Stomach (tissue), 8 donors: ENCODE measurements at regions not wholly inside any gene's neighbourhood (a gene's known extent, or its start where the extent isn't known, plus 50 kb on each side); places are given as distances from the start of the nearest gene placed in this dataset.

Source experiments
- DNase-seq, 2 donors: peaks; one replicate each; pipeline versions ENCODE4 v3.0.0 to v3.0.0-alpha.2; 2013 to 2019
- H3K27ac ChIP-seq, 5 donors: fragments of 200-600 bp in 4 of 5; sonication (generic) in 4 of 5; one replicate each; pipeline ENCODE4 v1.5.1; 2013 to 2019; ENCODE audit warnings: mild to moderate bottlenecking in 1 of 5, moderate library complexity in 1 of 5
- H3K27me3 ChIP-seq, 3 donors: fragments of 200-600 bp; sonication (generic); one replicate each; pipeline ENCODE4 v1.5.1; 2017 to 2019; ENCODE audit warnings: mixed run types in 1 of 3
- H3K36me3 ChIP-seq, 4 donors: fragments of 200-600 bp; sonication (generic); 1 replicate in 3 of 4; 2 replicates in 1 of 4; pipeline ENCODE4 v1.5.1; 2016 to 2019
- H3K4me1 ChIP-seq, 4 donors: fragments of 200-600 bp; sonication (generic); one replicate each; pipeline ENCODE4 v1.5.1; 2016 to 2019
- H3K4me3 ChIP-seq, 4 donors: fragments of 200-600 bp; sonication (generic) in 3 of 4; one replicate each; pipeline ENCODE4 v1.5.1; 2016 to 2019; ENCODE audit warnings: mild to moderate bottlenecking in 1 of 4
- H3K9me3 ChIP-seq, 4 donors: fragments of 200-600 bp; sonication (generic); one replicate each; pipeline ENCODE4 v1.5.1; 2016 to 2019
- EP300 ChIP-seq: sonication (generic); formaldehyde crosslinking; IDR thresholded peaks from one replicate; pipeline ENCODE4 v1.6.1; 2017; ENCODE audit warnings: antibody characterized with exemption
- POLR2A ChIP-seq, 4 donors: fragments of 450-650 bp; IDR thresholded peaks; one replicate each; pipeline ENCODE4 v1.6.1; 2016; ENCODE audit warnings: antibody characterized with exemption in 4 of 4, control low read depth in 2 of 4, mild to moderate bottlenecking in 1 of 4, moderate library complexity in 1 of 4
- POLR2AphosphoS5 ChIP-seq, 3 donors: sonication (generic); formaldehyde crosslinking; IDR thresholded peaks; one replicate each; pipeline ENCODE4 v1.6.1; 2016; ENCODE audit warnings: antibody characterized with exemption in 3 of 3
- WGBS, 5 donors: extraction: QIAGEN DNeasy Blood & Tissue Kit in 3 of 5; methylation state at CpG; one replicate each; pipeline versions ENCODE4 v1.1.5 to v1.1.7; 2013 to 2018; 5-methylcytosine and 5-hydroxymethylcytosine counted together
- intact Hi-C: fragments of 100-400 bp; cut with DNase I; formaldehyde crosslinking; loops from one replicate; pipeline ENCODE4 v1.15.1; 2023; ENCODE audit warnings: low total_unique reads
- TF ChIP-seq, protein P1 (sequence below), 7 experiments: fragments of 450-650 bp in 4 of 7; fragments of 200-600 bp in 3 of 7; sonication (generic) in 3 of 7; IDR thresholded peaks; one replicate each; pipeline ENCODE4 v1.5.1; 2016 to 2019; ENCODE audit warnings: antibody characterized with exemption in 7 of 7, control low read depth in 2 of 7, mild to moderate bottlenecking in 1 of 7
- donor health status: healthy with polysubstance abuse.
- donor health status: Bipolar disorder and iron deficiency.
- donor health status: healthy.

DNA sequence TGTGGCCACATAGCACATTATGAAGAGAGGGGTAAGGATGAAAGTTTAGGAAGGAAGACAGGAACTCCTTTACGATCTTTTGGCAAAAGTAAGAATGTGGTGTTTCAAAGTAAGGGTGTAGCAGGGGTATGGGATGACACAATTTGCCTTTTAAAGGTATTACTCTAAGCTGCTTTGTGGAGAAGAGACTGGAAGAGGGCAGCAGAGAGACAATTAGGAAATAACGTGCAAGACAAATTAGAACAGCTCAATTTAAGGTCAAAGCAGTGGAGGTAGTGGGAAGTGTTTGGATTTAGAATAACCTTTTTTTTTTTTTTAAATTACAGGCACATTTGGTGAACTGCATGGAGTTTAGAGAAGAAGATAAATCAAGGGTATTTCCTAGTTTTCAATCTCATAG is 342.6 kb downstream of the NOVA1 start:
- no peaks in the 10 kb centered on the region for H3K36me3 ChIP-seq
- no peak overlapping the region for H3K4me3 ChIP-seq
- DNase-seq = peak in 1 of 2 donors; percentile 44
- intact Hi-C loops = no loop called here
- no peaks in the 10 kb centered on the region for H3K4me1 ChIP-seq
- no peaks in the 10 kb centered on the region for H3K27me3 ChIP-seq
- 24 to 26% (median 26%) methylated on average over 2 of the region's 2 CpGs for WGBS, 5 donors
- H3K9me3 ChIP-seq = peaks cover 0 to 4% (median 0%) of the 10 kb centered on the region in 4 donors
- no peak overlapping the region for H3K27ac ChIP-seq
- TF ChIP-seq, protein P1, sequence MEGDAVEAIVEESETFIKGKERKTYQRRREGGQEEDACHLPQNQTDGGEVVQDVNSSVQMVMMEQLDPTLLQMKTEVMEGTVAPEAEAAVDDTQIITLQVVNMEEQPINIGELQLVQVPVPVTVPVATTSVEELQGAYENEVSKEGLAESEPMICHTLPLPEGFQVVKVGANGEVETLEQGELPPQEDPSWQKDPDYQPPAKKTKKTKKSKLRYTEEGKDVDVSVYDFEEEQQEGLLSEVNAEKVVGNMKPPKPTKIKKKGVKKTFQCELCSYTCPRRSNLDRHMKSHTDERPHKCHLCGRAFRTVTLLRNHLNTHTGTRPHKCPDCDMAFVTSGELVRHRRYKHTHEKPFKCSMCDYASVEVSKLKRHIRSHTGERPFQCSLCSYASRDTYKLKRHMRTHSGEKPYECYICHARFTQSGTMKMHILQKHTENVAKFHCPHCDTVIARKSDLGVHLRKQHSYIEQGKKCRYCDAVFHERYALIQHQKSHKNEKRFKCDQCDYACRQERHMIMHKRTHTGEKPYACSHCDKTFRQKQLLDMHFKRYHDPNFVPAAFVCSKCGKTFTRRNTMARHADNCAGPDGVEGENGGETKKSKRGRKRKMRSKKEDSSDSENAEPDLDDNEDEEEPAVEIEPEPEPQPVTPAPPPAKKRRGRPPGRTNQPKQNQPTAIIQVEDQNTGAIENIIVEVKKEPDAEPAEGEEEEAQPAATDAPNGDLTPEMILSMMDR (IDR thresholded peaks at IDR 0.05) = no peak
- TF ChIP-seq POLR2A (IDR thresholded peaks at IDR 0.05) = no peak
- TF ChIP-seq EP300 = no peak
- no peak for TF ChIP-seq POLR2AphosphoS5 (IDR thresholded peaks at IDR 0.05)

DNA sequence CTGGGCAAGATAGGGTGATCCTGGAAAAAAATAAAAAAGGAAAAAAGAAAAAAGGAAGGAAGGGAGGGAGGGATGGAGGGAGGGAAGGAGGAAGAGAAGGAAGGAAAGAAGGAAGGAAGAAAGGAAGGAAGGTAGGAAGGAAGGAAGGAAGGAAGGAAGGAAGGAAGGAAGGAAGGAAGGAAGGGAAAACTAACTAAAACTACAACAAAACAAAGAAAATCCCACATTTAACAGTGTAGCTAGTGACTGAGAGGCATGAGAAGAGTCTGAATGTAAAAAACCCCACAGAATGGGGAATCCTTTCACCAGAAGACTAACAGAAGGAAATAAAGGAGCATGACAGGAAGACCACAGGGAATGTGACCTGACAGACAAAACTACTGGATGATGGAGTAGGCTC is 345.7 kb downstream of the NOVA1 start:
- H3K9me3 ChIP-seq = peaks cover 0 to 13% (median 0%) of the 10 kb centered on the region in 4 donors
- no peak for DNase-seq
- H3K4me3 ChIP-seq = no peak overlapping the region
- no peaks in the 10 kb centered on the region for H3K36me3 ChIP-seq
- no peaks in the 10 kb centered on the region for H3K4me1 ChIP-seq
- H3K27ac ChIP-seq = no peak overlapping the region
- H3K27me3 ChIP-seq = no peaks in the 10 kb centered on the region
- TF ChIP-seq EP300 (no peak), POLR2AphosphoS5 (IDR thresholded peaks at IDR 0.05) (no peak), POLR2A (IDR thresholded peaks at IDR 0.05) (no peak)
- TF ChIP-seq, protein P1 (IDR thresholded peaks at IDR 0.05) = no peak
- intact Hi-C loops = no loop called here

DNA sequence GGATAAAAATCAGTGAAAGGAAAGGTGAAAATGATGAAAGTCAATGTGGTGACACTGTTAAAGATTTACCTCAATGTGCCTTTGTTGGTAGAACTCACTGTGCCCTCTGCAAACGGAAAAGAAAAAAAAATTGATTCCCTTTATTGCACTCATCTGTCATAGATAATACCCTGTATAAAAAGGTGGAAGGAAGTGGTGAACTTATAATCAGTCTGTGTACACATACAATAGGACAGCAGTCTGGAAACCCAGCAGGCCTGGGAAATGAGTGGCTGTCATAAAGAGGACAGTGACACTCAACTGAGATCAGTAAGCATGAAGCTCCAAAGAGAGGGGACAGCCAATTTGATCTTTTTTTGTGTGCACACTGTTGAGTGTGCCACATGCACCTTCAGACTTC is 364.7 kb downstream of the NOVA1 start:
- Histone ChIP-seq H3K4me1 (no peaks in the 10 kb centered on the region), H3K27ac (no peak overlapping the region), H3K9me3 (no peaks in the 10 kb centered on the region), H3K4me3 (no peak overlapping the region), H3K27me3 (no peaks in the 10 kb centered on the region), H3K36me3 (no peaks in the 10 kb centered on the region)
- 19 to 38% (median 31%) methylated on average over 1 of the region's 1 CpG for WGBS, 5 donors
- intact Hi-C loops = no loop called here
- DNase-seq = no peak
- TF ChIP-seq, protein P1 (IDR thresholded peaks at IDR 0.05) = no peak
- no peak for TF ChIP-seq EP300
- TF ChIP-seq POLR2AphosphoS5 (IDR thresholded peaks at IDR 0.05) = no peak
- TF ChIP-seq POLR2A (IDR thresholded peaks at IDR 0.05) = no peak

DNA sequence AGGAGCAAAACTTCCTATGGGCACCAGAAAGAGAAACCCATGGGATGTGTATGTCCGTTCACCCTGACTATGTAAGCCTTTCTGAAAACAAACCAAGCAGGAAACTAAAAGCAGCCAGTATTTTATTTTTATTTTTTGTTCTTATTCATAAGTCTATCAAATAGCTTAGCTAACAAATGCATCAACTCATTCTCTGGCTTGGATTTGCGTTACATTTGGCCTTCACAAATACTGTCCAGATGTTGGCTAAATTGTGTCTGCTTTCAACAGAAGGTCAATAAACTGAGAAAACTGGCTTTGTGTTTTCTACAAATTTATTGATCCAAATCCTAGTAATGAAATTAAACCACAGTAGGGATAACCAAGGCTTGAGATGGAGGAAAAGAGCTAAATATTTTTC is 379.0 kb downstream of the NOVA1 start:
- 52 to 58% (median 52%) methylated on average over 2 of the region's 2 CpGs for WGBS, 5 donors

More for the DNA sequence above, 379.0 kb downstream of the NOVA1 start:
- no peaks in the 10 kb centered on the region for H3K4me1 ChIP-seq
- TF ChIP-seq, protein P1 (IDR thresholded peaks at IDR 0.05) = no peak
- TF ChIP-seq EP300 (no peak), POLR2AphosphoS5 (IDR thresholded peaks at IDR 0.05) (no peak), POLR2A (IDR thresholded peaks at IDR 0.05) (no peak)
- no peak overlapping the region for H3K4me3 ChIP-seq
- no peaks in the 10 kb centered on the region for H3K27me3 ChIP-seq
- DNase-seq = peak in 1 of 2 donors; percentile 59
- peaks cover 0 to 4% (median 0%) of the 10 kb centered on the region in 4 donors for H3K9me3 ChIP-seq
- H3K27ac ChIP-seq = no peak overlapping the region
- intact Hi-C loops = no loop called here
- no peaks in the 10 kb centered on the region for H3K36me3 ChIP-seq
